HCT116 (cell line): ENCODE measurements at regions not wholly inside any gene's neighbourhood (a gene's known extent, or its start where the extent isn't known, plus 50 kb on each side); places are given as distances from the start of the nearest gene placed in this dataset.

Source experiments
- ATAC-seq: fragments of 200-7000 bp; cut with Tn5 transposase; 2 replicates; pipeline ENCODE4 v1.9.1; 2020; ENCODE audit warnings: mild to moderate bottlenecking, moderate library complexity
- BruUV-seq: library from RNA; stranded (reverse); fragments of 400-500 nt; replicated peaks from 2 replicates; lab custom pipeline; 2021; lab: Mats Ljungman, UMichigan
- CTCF ChIA-PET: fragments of 300-600 bp; sonication (Branson Sonifier 250); formaldehyde crosslinking; loops from one replicate; lab custom pipeline; 2021; ENCODE audit warnings: antibody characterized with exemption; lab: Charles Lee
- POLR2A ChIA-PET: fragments of 300-600, 350-600 bp; sonication (Branson Sonifier 250); formaldehyde crosslinking; loops from one replicate; lab custom pipeline; 2021; ENCODE audit warnings: antibody characterized with exemption; lab: Charles Lee
- RAD21 ChIA-PET, 2 experiments: fragments of 300-600 bp; sonication (Branson Sonifier 250); formaldehyde crosslinking; loops; one replicate each; lab custom pipeline; 2023; ENCODE audit warnings: low total read pairs in 2 of 2; ENCODE audit not compliant: uncharacterized antibody in 2 of 2, unreplicated experiment in 2 of 2, low non-redundant PET in 1 of 2; lab: Charles Lee
- DNase-seq: peaks from one replicate; pipeline ENCODE4 v3.0.0-alpha.2; 2010; ENCODE audit warnings: low read depth, low spot score
- H2AFZ ChIP-seq: fragments of 200-600 bp; shearing (Covaris generic), sonication (generic); 2 replicates; pipeline ENCODE4 v1.6.1; 2017; ENCODE audit warnings: low read depth, mixed run types, mixed read lengths, antibody characterized with exemption, low read length; ENCODE audit not compliant: poor library complexity, severe bottlenecking
- H3K27ac ChIP-seq: 2 replicates; pipeline ENCODE4 v1.5.1; 2012; ENCODE audit warnings: low read depth, low read length
- H3K27me3 ChIP-seq: fragments of 200-600 bp; sonication (generic); 2 replicates; pipeline ENCODE4 v1.6.1; 2016; ENCODE audit warnings: mixed run types, low read length, mixed read lengths; ENCODE audit not compliant: insufficient read depth
- H3K36me3 ChIP-seq, 2 experiments: fragments of 200-500 bp in 1 of 2; fragments of 200-600 bp in 1 of 2; sonication (Bioruptor generic) in 1 of 2; sonication (generic) in 1 of 2; 2 replicates each; pipeline versions ENCODE4 v1.5.1 to v1.6.1; 2014 to 2016; ENCODE audit warnings: low read length in 2 of 2, inconsistent platforms in 1 of 2, mixed read lengths in 1 of 2, mixed run types in 1 of 2; ENCODE audit not compliant: insufficient read depth in 2 of 2, control insufficient read depth in 1 of 2
- H3K4me1 ChIP-seq, 2 experiments: fragments of 200-600 bp in 1 of 2; sonication (generic) in 1 of 2; 2 replicates each; pipeline versions ENCODE4 v1.5.1 to v1.6.1; 2012 to 2017; ENCODE audit warnings: low read length in 2 of 2, inconsistent platforms in 1 of 2, mild to moderate bottlenecking in 1 of 2, mixed read lengths in 1 of 2, mixed run types in 1 of 2, moderate library complexity in 1 of 2; ENCODE audit not compliant: insufficient read depth in 2 of 2, control insufficient read depth in 1 of 2
- H3K4me2 ChIP-seq: fragments of 200-600 bp; sonication (generic); 2 replicates; pipeline ENCODE4 v1.6.1; 2017; ENCODE audit warnings: mixed run types, low read length, mixed read lengths
- H3K4me3 ChIP-seq, 2 experiments: fragments of 200-600 bp in 1 of 2; sonication (generic) in 1 of 2; replicated peaks in 1 of 2; 2 replicates each; pipeline ENCODE4 v1.5.1; 2011 to 2016; ENCODE audit warnings: low read length in 2 of 2, control low read depth in 1 of 2, low read depth in 1 of 2, mild to moderate bottlenecking in 1 of 2, mixed read lengths in 1 of 2, mixed run types in 1 of 2
- H3K79me2 ChIP-seq: fragments of 200-600 bp; sonication (generic); 2 replicates; pipeline ENCODE4 v1.6.1; 2017; ENCODE audit warnings: mild to moderate bottlenecking, mixed run types, low read length, moderate library complexity, mixed read lengths; ENCODE audit not compliant: insufficient read depth
- H3K9ac ChIP-seq: fragments of 200-600 bp; sonication (generic); 2 replicates; pipeline ENCODE4 v1.6.1; 2016; ENCODE audit warnings: low read length, mixed read lengths
- H3K9me2 ChIP-seq: fragments of 200-600 bp; sonication (generic), shearing (Covaris generic); 2 replicates; pipeline ENCODE4 v1.6.1; 2017; ENCODE audit warnings: mixed run types, mild to moderate bottlenecking, moderate library complexity; ENCODE audit not compliant: insufficient read depth
- H3K9me3 ChIP-seq, 2 experiments: fragments of 200-500 bp in 1 of 2; fragments of 200-600 bp in 1 of 2; sonication (Bioruptor generic) in 1 of 2; sonication (generic) in 1 of 2; 2 replicates each; pipeline ENCODE4 v1.6.1; 2014 to 2017; ENCODE audit warnings: low read length in 2 of 2, mixed read lengths in 2 of 2, inconsistent platforms in 1 of 2, low read depth in 1 of 2, mild to moderate bottlenecking in 1 of 2, mixed run types in 1 of 2, moderate library complexity in 1 of 2; ENCODE audit not compliant: control insufficient read depth in 1 of 2, insufficient read depth in 1 of 2
- H4K20me1 ChIP-seq: fragments of 200-600 bp; sonication (generic), shearing (Covaris generic); 2 replicates; pipeline ENCODE4 v1.6.1; 2017; ENCODE audit warnings: mixed run types, mild to moderate bottlenecking, moderate library complexity; ENCODE audit not compliant: insufficient read depth
- CBX3 ChIP-seq: IDR thresholded peaks from 2 replicates; pipeline ENCODE4 v1.6.1; 2012; ENCODE audit warnings: low read depth
- CTCF ChIP-seq, 3 experiments: fragments of 200-600 bp in 1 of 3; sonication (generic) in 1 of 3; IDR thresholded peaks in 2 of 3; conservative IDR thresholded peaks in 1 of 3; 2 replicates each; pipeline ENCODE4 v1.5.1; 2012 to 2017; ENCODE audit warnings: low read depth in 2 of 3, low read length in 2 of 3, antibody characterized with exemption in 1 of 3, borderline replicate concordance in 1 of 3, control low read depth in 1 of 3, mild to moderate bottlenecking in 1 of 3, mixed read lengths in 1 of 3, mixed run types in 1 of 3, moderate library complexity in 1 of 3; ENCODE audit not compliant: insufficient read depth in 1 of 3
- EGR1 ChIP-seq: IDR thresholded peaks from 2 replicates; pipeline ENCODE4 v1.6.1; 2012; ENCODE audit warnings: low read depth
- ELF1 ChIP-seq: IDR thresholded peaks from 2 replicates; pipeline ENCODE4 v1.6.1; 2012; ENCODE audit warnings: low read depth, borderline replicate concordance
- EZH2 ChIP-seq: fragments of 200-600 bp; sonication (generic); IDR thresholded peaks from 2 replicates; pipeline ENCODE4 v1.6.1; 2017; ENCODE audit warnings: antibody characterized with exemption, mixed run types
- EZH2phosphoT487 ChIP-seq: fragments of 200-600 bp; IDR thresholded peaks from 2 replicates; pipeline ENCODE4 v1.6.1; 2018; ENCODE audit warnings: antibody characterized with exemption, borderline replicate concordance
- FOSL1 ChIP-seq: IDR thresholded peaks from 2 replicates; pipeline ENCODE4 v1.6.1; 2012; ENCODE audit warnings: low read depth
- JUND ChIP-seq: IDR thresholded peaks from 2 replicates; pipeline ENCODE4 v1.6.1; 2012
- MAX ChIP-seq: IDR thresholded peaks from 2 replicates; pipeline ENCODE4 v1.6.1; 2012
- POLR2AphosphoS5 ChIP-seq: IDR thresholded peaks from 2 replicates; pipeline ENCODE4 v1.6.1; 2011; ENCODE audit warnings: mild to moderate bottlenecking, low read depth, low read length, moderate library complexity
- SIN3A ChIP-seq: IDR thresholded peaks from 2 replicates; pipeline ENCODE4 v1.6.1; 2012; ENCODE audit warnings: low read depth
- SP1 ChIP-seq: IDR thresholded peaks from 2 replicates; pipeline ENCODE4 v1.6.1; 2012; ENCODE audit warnings: low read depth
- SRF ChIP-seq: IDR thresholded peaks from 2 replicates; pipeline ENCODE4 v1.6.1; 2012; ENCODE audit warnings: low read depth
- YY1 ChIP-seq: IDR thresholded peaks from 2 replicates; pipeline ENCODE4 v1.6.1; 2011; ENCODE audit warnings: low read length, low read depth, moderate library complexity, mild to moderate bottlenecking; ENCODE audit not compliant: insufficient replicate concordance; ENCODE audit errors: extremely low read depth
- ZBTB33 ChIP-seq: IDR thresholded peaks from 2 replicates; pipeline ENCODE4 v1.6.1; 2011; ENCODE audit warnings: mild to moderate bottlenecking, low read length, moderate library complexity; ENCODE audit not compliant: insufficient replicate concordance; ENCODE audit errors: extremely low read depth
- ZFX ChIP-seq: fragments of 450-650 bp; IDR thresholded peaks from 2 replicates; pipeline ENCODE4 v1.6.1; 2017
- ZNF274 ChIP-seq: fragments of 200-500 bp; sonication (Bioruptor generic); IDR thresholded peaks from 2 replicates; pipeline ENCODE4 v1.6.1; 2014; ENCODE audit warnings: mild to moderate bottlenecking, low read depth, low read length, inconsistent platforms
- intact Hi-C: fragments of 100-400 bp; cut with micrococcal nuclease; formaldehyde crosslinking; loops from 2 replicates; pipeline ENCODE4 v1.10.0; 2022

DNA sequence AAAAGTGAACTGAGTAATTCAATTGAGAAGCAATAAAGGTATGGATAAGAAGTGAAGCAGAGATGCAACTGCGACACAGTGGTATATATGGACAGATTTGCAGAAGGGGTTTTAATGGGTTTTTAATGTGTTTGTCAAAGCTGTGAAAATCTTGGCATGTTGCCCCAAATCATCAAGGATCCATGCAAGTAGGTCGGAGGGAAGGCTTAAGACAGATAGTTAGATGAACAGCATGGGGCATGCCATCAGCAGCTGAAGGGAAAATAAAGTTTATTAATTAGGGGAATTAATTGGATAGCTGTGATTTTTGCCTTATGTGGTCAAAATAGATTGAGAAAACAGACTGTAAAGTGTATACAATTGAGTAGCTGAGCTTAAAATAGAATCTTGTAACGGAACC lies 840.1 kb downstream of the JRKL start:
- no peaks in the 10 kb centered on the region for H3K9me2 ChIP-seq
- BruUV-seq: no TSS peak
- no peak overlapping the region for H3K4me2 ChIP-seq
- no peaks in the 10 kb centered on the region for H3K79me2 ChIP-seq
- no peaks in the 10 kb centered on the region for H3K27me3 ChIP-seq
- POLR2A ChIA-PET: no interaction called here
- TF ChIP-seq CBX3 (no peak), ELF1 (no peak), POLR2AphosphoS5 (no peak), SRF (no peak), ZNF274 (no peak), FOSL1 (no peak), SP1 (no peak), JUND (no peak), CTCF (IDR thresholded peaks at IDR 0.05 in 2 of 3, conservative IDR thresholded peaks at IDR 0.05 in 1 of 3; ENCODE audit: borderline replicate concordance in 1 of 3, insufficient read depth in 1 of 3, low read depth in 2 of 3, low read length in 2 of 3) (no peak), ZBTB33 (no peak), SIN3A (no peak), ZFX (no peak), EZH2phosphoT487 (no peak), MAX (no peak), EZH2 (no peak), YY1 (no peak), EGR1 (no peak)
- no peak for ATAC-seq
- no peaks in the 10 kb centered on the region for H4K20me1 ChIP-seq
- RAD21 ChIA-PET: no interaction called here
- no peak overlapping the region for H3K27ac ChIP-seq
- no peak overlapping the region for H2AFZ ChIP-seq
- no peaks in the 10 kb centered on the region for H3K36me3 ChIP-seq
- H3K9ac ChIP-seq: no peak overlapping the region
- no peaks in the 10 kb centered on the region for H3K4me1 ChIP-seq
- DNase-seq: no peak
- peaks cover 0 to 29% of the 10 kb centered on the region in 2 experiments; a peak in 1 of 4 replicates for H3K9me3 ChIP-seq
- intact Hi-C loops: no loop called here
- CTCF ChIA-PET: no interaction called here
- H3K4me3 ChIP-seq: no peak overlapping the region
